ENCODE measurements at regions not wholly inside any gene's neighbourhood (a gene's known extent, or its start where the extent isn't known, plus 50 kb on each side); places are given as distances from the start of the nearest gene placed in this dataset.

DNA sequence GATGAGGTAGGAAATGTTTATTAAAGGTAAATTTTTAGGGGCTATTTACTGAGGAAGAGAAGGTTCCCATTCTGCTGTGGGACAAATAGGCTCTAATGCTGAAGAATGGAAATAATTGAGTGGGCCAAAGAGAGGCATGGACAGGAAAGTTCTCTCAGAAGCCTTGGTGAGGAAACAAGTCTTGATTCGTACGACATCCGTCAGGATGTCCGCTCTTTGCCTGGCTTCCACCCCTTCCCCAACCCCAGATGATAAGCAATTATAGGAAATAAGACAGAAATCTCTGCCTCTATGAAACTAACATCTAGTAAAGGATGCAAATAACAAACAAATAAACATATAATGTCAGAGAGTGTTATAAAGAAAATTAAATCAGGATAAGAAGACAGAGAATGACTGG, 91.7 kb upstream of the BCAT1 start (continued):
- TF ChIP-seq, protein P1, sequence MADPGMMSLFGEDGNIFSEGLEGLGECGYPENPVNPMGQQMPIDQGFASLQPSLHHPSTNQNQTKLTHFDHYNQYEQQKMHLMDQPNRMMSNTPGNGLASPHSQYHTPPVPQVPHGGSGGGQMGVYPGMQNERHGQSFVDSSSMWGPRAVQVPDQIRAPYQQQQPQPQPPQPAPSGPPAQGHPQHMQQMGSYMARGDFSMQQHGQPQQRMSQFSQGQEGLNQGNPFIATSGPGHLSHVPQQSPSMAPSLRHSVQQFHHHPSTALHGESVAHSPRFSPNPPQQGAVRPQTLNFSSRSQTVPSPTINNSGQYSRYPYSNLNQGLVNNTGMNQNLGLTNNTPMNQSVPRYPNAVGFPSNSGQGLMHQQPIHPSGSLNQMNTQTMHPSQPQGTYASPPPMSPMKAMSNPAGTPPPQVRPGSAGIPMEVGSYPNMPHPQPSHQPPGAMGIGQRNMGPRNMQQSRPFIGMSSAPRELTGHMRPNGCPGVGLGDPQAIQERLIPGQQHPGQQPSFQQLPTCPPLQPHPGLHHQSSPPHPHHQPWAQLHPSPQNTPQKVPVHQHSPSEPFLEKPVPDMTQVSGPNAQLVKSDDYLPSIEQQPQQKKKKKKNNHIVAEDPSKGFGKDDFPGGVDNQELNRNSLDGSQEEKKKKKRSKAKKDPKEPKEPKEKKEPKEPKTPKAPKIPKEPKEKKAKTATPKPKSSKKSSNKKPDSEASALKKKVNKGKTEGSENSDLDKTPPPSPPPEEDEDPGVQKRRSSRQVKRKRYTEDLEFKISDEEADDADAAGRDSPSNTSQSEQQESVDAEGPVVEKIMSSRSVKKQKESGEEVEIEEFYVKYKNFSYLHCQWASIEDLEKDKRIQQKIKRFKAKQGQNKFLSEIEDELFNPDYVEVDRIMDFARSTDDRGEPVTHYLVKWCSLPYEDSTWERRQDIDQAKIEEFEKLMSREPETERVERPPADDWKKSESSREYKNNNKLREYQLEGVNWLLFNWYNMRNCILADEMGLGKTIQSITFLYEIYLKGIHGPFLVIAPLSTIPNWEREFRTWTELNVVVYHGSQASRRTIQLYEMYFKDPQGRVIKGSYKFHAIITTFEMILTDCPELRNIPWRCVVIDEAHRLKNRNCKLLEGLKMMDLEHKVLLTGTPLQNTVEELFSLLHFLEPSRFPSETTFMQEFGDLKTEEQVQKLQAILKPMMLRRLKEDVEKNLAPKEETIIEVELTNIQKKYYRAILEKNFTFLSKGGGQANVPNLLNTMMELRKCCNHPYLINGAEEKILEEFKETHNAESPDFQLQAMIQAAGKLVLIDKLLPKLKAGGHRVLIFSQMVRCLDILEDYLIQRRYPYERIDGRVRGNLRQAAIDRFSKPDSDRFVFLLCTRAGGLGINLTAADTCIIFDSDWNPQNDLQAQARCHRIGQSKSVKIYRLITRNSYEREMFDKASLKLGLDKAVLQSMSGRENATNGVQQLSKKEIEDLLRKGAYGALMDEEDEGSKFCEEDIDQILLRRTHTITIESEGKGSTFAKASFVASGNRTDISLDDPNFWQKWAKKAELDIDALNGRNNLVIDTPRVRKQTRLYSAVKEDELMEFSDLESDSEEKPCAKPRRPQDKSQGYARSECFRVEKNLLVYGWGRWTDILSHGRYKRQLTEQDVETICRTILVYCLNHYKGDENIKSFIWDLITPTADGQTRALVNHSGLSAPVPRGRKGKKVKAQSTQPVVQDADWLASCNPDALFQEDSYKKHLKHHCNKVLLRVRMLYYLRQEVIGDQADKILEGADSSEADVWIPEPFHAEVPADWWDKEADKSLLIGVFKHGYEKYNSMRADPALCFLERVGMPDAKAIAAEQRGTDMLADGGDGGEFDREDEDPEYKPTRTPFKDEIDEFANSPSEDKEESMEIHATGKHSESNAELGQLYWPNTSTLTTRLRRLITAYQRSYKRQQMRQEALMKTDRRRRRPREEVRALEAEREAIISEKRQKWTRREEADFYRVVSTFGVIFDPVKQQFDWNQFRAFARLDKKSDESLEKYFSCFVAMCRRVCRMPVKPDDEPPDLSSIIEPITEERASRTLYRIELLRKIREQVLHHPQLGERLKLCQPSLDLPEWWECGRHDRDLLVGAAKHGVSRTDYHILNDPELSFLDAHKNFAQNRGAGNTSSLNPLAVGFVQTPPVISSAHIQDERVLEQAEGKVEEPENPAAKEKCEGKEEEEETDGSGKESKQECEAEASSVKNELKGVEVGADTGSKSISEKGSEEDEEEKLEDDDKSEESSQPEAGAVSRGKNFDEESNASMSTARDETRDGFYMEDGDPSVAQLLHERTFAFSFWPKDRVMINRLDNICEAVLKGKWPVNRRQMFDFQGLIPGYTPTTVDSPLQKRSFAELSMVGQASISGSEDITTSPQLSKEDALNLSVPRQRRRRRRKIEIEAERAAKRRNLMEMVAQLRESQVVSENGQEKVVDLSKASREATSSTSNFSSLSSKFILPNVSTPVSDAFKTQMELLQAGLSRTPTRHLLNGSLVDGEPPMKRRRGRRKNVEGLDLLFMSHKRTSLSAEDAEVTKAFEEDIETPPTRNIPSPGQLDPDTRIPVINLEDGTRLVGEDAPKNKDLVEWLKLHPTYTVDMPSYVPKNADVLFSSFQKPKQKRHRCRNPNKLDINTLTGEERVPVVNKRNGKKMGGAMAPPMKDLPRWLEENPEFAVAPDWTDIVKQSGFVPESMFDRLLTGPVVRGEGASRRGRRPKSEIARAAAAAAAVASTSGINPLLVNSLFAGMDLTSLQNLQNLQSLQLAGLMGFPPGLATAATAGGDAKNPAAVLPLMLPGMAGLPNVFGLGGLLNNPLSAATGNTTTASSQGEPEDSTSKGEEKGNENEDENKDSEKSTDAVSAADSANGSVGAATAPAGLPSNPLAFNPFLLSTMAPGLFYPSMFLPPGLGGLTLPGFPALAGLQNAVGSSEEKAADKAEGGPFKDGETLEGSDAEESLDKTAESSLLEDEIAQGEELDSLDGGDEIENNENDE (IDR thresholded peaks at IDR 0.05; ENCODE audit: insufficient replicate concordance, low read length): no peak
- TF ChIP-seq TBP (IDR thresholded peaks at IDR 0.05; ENCODE audit: low read depth, low read length): no peak
- no peak for TF ChIP-seq MAFK (IDR thresholded peaks at IDR 0.05; ENCODE audit: low read depth, low read length)
- TF ChIP-seq SP4 (IDR thresholded peaks at IDR 0.05; ENCODE audit: low read length): no peak
- no peak for TF ChIP-seq CTBP2 (IDR thresholded peaks at IDR 0.05; ENCODE audit: borderline replicate concordance, insufficient read depth, insufficient read length, low read length)
- no peak for TF ChIP-seq SP1 (IDR thresholded peaks at IDR 0.05; ENCODE audit: low read depth, low read length)
- no peak for TF ChIP-seq POU5F1 (IDR thresholded peaks at IDR 0.05; ENCODE audit: low read depth, low read length)
